ENCODE measurements at regions not wholly inside any gene's neighbourhood (a gene's known extent, or its start where the extent isn't known, plus 50 kb on each side); places are given as distances from the start of the nearest gene placed in this dataset.
"Not testable (repeated sequence)": the region's sequence is repeated elsewhere in the genome, so short reads cannot be mapped to it uniquely, and the experiment has no call there.

DNA sequence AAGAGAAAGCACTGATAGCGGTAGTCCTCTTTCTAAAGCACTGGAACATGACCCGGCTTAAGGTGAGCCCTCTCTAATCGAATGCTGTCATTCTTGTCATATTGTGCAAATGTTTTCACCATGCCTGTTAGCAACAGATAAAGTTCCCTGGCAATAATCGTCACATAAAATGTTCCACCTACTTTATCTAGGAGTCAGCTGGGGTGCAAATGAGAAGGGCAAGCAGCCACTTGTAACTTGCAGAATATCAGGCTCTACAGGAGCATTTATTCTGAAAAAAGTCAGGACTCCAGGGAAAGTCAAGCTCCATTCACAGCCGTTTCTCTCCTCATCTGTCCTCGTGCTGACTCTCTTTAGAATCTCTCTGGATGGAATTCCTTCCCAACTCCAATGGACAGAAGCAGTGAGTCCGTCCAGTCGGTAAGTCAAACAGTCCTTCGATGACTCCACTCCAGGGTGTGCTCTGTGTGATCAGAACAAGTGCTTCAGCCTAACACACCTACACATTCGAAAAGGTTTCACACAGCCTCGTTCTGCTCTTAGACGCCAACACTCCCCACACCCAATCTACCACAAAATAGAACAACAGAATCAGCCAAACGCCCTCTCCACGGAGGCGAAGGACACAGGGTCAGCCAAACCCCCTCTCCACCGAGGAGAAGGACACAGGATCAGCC is 101.7 kb upstream of the FRG1 start:
- TF ChIP-seq, protein P1, sequence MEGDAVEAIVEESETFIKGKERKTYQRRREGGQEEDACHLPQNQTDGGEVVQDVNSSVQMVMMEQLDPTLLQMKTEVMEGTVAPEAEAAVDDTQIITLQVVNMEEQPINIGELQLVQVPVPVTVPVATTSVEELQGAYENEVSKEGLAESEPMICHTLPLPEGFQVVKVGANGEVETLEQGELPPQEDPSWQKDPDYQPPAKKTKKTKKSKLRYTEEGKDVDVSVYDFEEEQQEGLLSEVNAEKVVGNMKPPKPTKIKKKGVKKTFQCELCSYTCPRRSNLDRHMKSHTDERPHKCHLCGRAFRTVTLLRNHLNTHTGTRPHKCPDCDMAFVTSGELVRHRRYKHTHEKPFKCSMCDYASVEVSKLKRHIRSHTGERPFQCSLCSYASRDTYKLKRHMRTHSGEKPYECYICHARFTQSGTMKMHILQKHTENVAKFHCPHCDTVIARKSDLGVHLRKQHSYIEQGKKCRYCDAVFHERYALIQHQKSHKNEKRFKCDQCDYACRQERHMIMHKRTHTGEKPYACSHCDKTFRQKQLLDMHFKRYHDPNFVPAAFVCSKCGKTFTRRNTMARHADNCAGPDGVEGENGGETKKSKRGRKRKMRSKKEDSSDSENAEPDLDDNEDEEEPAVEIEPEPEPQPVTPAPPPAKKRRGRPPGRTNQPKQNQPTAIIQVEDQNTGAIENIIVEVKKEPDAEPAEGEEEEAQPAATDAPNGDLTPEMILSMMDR (conservative IDR thresholded peaks at IDR 0.05), result no peak
- no peak overlapping the region for H3K27ac ChIP-seq

DNA sequence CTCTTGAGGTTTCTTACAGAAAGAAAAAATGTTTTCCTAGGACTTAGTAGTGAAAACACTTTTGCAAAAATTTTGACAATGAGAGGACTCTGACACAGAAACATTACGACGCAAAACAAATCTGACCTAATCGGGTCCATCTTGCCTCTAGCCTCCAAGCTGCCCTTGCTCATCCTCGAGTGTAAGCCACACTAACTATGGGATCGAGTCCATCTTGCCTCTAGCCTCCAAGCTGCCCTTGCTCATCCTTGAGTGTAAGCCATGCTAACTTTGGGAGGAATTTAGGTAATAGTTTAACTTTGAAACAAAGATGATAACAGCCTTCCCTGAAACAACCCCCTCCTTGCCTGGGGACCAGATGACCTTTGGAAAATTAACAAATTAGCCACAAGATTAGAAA is 100.3 kb upstream of the FRG1 start:
- TF ChIP-seq, protein P1 (conservative IDR thresholded peaks at IDR 0.05), result no peak

DNA sequence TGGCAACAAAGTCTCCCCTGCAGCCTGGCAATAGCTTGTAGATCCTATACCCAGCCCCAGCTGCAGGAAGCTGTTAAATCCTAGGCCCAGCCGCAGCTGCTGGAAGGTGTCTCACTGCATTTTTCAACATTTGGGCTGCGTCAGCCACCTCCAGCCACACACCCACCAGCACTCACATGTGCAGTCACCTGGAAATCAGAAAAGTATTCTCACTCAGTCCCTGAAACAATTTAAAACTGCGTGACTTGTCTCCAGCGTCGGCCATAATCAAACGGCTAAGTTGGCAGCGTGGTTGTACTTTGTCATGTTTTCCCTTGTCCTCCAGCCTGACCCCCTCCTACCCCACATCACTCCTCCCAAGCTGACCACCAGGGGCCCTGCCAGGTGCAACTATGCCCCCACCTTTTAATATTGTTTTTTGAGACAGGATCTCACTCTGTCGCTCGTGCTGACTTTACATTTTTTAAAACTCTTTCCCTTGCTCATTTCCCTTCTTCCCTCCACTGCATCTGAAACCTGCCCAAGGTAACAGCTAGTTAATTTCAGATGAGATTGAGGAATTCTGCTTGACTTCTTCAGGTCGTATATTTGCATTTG is 97.2 kb upstream of the FRG1 start:
- TF ChIP-seq, protein P1 (conservative IDR thresholded peaks at IDR 0.05), result no peak
- no peak overlapping the region for H3K27ac ChIP-seq

More for the DNA sequence above, 100.3 kb upstream of the FRG1 start:
- H3K27ac ChIP-seq, result no peak overlapping the region

DNA sequence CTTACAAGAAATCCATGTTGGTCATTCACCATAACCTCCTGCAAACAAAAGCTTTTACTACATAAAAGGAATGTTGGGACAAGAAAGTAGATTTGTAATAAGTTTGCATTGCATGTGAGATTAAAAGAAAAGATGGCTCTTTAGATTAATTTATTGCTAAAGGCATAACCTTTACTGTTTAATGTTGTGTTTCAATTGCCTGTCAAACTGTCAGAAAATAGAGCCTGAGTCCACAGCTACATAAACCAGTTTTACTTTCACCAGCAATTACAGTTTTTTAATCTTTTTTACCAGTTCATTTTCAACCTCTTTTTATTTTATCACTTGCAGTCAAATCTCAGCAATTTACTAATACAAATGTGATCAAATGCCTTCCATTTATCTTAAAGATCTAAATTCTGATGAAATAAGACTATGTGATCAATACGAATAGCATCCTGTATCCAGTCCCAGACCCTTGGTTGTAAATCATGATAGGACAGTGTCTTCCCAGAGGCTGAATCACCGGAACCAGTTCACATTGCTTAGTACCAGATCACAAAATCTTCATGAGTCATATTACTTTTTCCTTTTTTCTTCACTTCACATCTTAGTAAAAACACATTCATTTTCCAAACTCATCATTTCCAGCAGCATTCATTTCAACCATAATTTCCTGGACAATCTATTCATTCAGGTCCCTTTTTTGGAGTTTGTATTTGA is 95.4 kb upstream of the FRG1 start:
- no peak overlapping the region for H3K27ac ChIP-seq
- TF ChIP-seq, protein P1 (conservative IDR thresholded peaks at IDR 0.05), result no peak

DNA sequence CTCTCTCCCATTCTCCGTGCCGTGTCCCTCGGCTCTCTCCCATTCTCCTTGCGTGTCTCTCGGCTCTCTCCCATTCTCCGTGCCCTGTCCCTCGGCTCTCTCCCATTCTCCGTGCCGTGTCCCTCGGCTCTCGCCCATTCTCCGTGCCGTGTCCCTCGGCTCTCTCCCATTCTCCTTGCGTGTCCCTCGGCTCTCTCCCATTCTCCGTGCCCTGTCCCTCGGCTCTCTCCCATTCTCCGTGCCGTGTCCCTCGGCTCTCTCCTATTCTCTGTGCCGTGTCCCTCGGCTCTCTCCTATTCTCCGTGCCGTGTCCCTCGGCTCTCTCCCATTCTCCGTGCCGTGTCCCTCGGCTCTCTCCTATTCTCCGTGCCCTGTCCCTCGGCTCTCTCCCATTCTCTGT is 94.6 kb upstream of the FRG1 start:
- H3K27ac ChIP-seq, result not testable (repeated sequence)

DNA sequence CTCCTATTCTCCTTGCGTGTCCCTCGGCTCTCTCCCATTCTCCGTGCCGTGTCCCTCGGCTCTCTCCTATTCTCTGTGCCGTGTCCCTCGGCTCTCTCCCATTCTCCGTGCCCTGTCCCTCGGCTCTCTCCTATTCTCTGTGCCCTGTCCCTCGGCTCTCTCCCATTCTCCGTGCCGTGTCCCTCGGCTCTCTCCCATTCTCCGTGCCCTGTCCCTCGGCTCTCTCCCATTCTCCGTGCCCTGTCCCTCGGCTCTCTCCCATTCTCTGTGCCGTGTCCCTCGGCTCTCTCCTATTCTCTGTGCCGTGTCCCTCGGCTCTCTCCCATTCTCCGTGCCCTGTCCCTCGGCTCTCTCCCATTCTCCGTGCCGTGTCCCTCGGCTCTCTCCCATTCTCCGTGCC is 94.1 kb upstream of the FRG1 start:
- not testable (repeated sequence) for H3K27ac ChIP-seq

DNA sequence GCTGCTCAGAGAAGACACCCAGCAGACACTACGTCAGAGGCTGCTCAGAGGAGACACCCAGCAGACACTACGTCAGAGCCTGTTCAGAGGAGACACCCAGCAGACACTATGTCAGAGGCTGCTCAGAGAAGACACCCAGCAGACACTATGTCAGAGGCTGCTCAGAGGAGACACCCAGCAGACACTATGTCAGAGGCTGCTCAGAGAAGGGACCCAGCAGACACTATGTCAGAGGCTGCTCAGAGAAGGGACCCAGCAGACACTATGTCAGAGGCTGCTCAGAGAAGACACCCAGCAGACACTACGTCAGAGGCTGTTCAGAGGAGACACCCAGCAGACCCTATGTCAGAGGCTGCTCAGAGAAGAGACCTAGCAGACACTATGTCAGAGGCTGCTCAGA is 92.0 kb upstream of the FRG1 start:
- not testable (repeated sequence) for H3K27ac ChIP-seq

DNA sequence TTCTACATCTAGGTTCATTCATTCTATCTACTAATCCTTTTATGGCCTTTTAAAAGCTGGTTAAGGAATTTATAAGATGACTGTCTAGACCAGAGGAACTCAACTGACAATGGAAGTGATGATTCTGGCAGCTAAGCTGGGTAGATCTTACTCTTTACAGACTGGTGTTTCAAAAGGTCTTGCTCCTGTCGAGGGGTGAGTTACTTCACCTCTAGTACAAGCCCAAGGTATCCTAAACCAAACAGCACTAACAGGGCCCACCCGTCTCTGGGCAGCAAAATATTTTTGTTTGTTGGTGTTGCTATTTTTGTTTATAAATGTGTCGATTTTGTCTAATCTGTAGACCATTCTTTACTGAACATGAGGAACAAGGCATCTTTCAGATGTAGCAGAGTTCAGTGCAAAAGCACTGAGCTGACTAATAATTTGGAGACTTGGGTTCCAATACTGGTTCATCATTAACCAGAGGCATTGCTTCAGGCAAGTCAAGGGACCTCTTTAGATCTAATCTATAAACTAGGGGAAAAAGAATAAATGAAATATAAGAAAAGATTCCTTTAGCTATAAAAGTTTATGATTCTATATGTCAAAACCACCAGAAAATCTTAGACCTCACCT is 90.3 kb upstream of the FRG1 start:
- TF ChIP-seq, protein P1 (conservative IDR thresholded peaks at IDR 0.05), result no peak

DNA sequence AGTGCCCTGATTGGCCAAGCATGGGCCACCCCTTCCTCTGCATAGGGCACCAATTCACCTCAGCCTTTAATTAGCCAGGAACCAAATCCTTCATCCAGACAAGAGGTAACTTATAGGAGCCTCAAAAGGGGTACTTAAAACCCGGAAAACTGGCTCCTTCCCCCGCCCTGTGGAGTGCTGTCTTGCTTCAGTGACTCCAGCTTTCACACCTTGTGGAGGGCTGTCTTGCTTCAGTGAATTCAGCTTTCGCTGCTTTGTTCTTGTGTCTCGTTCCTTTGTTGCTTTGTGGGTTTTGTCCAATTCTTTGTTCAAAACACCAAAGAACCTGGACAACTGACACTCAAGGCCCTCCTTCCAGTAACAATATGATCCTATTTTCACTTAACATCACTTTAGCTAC is 82.2 kb upstream of the FRG1 start:
- TF ChIP-seq, protein P1 (conservative IDR thresholded peaks at IDR 0.05), result no peak
- H3K27ac ChIP-seq, result no peak overlapping the region

More for the DNA sequence above, 90.3 kb upstream of the FRG1 start:
- H3K27ac ChIP-seq, result no peak overlapping the region

Measured in VCaP (cell line).